ENCODE measurements at regions not wholly inside any gene's neighbourhood (a gene's known extent, or its start where the extent isn't known, plus 50 kb on each side); places are given as distances from the start of the nearest gene placed in this dataset.

DNA sequence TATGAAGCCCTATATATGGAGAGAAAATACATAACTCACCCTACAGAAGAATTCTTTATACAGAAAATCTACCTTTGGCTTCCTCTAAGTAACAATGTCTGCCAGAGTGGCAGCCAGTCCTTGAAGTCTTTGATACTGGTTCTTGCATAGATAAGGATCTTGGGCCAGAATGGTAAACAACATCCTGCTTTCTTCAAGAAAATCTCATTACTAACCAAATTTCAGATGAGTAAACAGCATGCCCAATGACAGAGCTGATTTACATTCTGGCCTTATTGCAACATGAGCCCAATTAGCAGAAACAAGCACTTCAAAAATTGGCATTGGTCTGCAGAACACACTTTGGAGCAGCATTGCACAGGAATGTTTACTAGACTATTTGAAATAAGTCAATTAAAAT lies 336.5 kb upstream of the ST6GAL2 start:
- no peak for DNase-seq (ENCODE audit: low spot score)

DNA sequence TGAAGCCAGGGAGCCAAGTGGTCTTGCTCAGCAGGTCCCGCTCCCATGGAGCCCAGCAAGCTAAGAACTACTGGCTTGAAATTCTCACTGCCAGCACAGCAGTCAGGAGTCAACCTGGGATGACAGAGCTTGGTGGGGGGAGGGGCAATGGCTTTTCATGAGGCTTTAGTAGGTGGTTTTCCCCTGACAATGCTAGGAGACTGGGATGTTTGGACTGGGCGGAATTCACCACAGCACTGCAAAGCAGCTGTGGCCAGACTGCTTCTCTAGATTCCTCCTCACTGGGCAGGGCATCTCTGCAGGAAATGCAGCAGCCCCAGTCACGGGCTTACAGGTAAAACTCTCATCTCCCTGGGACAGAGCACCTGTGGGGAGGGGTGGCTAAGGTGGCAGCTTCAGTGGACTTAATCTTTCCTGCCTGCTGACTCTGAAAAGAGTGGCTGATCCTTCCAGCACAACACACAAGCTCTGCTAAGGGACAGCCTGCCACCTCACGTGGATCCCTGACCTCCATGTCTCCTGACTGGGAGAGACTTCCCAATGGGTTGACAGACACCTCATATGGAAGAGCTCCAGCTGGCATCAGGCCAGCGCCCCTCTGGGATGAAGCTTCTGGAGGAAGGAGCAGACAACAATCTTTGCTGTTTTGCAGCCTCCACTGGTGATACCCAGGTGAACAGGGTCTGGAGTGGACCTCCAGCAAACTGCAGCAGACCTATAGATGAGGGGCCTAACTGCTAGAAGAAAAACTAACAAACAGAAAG lies 349.7 kb upstream of the ST6GAL2 start:
- DNase-seq (ENCODE audit: low spot score), result no peak

- DNase-seq (ENCODE audit: low spot score), result no peak
These were observed 356.8 kb upstream of the ST6GAL2 start for GRCh38 chr2:107242811-107243210.

DNA sequence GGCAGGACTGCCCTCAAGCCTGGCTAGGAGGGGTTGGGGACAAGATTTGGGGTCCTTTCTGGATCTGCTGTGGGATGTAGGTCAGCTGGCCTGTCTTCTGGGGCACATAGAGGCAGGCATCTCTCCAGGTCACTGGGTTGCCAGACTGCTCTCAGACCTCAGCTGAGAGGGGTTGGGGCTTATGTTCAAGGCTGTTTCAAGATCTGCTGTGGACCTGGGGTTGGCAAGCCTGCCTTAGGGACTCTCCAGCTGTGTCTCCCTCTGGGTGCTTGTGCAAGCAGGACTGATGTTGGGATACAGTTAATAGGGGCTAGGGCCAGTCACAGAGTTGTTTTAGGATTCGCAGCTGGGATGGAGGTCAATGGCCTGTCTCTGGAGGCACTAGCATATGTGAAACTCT lies 363.0 kb upstream of the ST6GAL2 start:
- no peak for DNase-seq (ENCODE audit: low spot score)

- no peak for DNase-seq (ENCODE audit: low spot score)
These were observed 369.8 kb upstream of the ST6GAL2 start for GRCh38 chr2:107255744-107256143.

DNA sequence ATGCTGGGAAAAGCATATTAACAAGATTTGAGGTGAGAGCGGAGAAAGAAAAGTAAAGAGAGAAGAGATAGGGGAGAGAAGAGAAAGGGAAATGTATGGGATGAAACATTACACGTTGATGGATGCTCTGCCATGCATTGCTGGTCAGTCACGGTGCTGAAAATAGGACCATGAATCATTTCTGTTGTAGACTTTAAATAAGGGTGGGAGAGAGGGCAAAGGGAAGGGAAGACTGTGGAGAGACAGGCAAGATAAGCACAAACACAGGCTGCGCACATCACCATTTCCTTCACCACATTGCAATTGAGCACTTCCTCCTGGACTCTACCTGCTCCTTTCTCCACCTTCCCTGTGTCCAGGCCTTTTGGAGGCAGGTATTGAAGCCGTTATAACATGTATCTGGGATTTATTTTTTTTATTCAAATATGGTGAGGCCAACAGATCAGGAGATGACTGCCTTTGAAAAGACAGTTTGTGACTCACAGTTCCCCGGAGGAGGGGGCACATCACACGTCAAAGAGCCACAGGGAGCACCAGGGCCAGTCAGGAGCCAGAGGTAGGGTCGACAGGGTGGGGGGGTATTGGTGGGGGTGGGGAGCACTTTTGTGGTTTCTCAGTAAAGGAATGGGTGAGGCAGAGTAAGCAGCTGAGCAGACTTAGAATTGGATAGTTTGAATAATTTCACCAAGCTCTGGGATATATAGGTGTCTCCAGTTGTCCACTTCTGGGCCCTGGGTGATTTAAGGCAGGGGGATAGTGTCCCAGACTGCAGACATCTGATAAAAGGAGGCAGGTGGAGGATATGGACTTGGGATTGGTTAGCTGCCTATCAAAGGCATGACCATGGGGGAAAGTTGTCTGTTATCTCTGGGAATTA lies 372.8 kb upstream of the ST6GAL2 start:
- DNase-seq (ENCODE audit: low spot score), result no peak

DNA sequence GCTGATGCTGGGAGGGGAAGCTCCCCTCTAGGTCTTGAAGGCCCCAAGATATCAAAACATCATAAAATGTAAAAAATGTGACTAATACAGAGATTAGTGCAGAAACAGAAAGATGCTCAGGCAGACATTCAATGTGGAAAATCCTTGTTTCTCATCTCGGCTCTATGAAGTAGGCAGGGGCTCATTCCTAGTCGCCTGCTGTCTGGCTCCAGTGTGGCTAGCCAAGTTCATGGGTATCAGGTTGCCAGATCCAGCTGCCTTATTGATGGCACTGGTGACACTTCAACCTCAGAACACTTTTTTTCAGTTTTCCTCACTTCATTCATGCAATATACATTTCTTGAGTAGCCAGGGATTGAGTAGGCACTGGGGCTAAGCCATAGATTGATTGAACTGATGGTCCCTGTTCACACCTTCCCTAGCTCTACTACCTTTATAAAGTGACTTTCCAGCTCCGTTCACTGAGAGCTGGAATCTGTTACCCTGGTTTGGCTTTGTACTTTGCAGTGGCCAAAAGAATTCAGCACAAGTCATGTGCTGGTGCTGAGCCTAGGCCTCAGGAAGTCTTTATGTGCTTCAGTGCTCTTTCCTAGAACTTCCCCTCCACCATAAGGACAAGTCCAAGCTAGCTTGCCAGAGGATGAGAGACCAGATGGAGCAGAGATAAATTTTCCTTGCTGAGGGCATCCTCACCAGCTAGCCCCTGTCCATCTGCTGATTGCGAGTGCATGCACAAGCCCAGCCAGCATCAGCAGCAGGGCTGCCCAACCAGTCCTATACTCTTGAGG lies 373.6 kb upstream of the ST6GAL2 start:
- DNase-seq (ENCODE audit: low spot score), result no peak

- DNase-seq (ENCODE audit: low spot score), result no peak
These were observed 377.7 kb upstream of the ST6GAL2 start for GRCh38 chr2:107263628-107264027.

- DNase-seq (ENCODE audit: low spot score), result no peak
These were observed 378.2 kb upstream of the ST6GAL2 start for GRCh38 chr2:107264184-107264583.

DNA sequence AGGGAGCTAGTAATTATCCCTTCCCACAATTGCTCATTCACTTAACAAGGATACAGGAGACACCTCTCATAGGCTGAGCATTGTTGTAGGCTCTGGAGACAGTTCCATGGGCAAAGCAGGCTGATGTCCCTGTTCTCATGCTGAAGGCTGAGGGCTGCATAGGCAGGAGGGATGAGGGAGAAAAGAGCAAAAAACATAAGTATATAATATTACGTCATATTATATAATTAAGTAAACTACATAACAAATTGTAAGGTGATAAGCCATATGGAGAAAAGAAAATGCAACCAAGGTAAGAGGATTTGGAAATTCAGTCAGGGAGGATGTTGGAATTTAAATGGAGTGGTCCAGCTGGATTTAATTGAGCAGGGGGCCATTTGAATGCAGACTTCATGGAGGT lies 380.6 kb upstream of the ST6GAL2 start:
- DNase-seq (ENCODE audit: low spot score), result no peak

DNA sequence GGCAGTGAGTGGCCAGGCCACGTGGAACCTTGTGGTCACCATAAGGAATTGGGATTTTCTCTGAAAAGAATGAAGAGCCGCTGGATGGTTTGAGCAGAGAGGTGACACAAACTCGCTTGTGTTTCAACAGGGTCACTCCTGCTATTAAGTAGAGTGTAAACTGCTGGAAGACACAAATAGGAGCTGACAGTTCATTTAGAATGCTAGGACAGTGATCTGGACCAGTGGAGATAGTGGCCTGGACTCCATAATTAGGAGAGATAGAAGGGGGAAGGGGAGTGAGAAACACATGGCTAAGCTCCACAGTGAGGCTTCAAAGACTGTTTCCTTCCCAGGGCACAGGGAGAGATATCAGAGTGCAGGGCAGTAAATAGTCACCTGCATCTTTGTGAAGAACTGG lies 381.1 kb upstream of the ST6GAL2 start:
- DNase-seq (ENCODE audit: low spot score), result no peak

DNA sequence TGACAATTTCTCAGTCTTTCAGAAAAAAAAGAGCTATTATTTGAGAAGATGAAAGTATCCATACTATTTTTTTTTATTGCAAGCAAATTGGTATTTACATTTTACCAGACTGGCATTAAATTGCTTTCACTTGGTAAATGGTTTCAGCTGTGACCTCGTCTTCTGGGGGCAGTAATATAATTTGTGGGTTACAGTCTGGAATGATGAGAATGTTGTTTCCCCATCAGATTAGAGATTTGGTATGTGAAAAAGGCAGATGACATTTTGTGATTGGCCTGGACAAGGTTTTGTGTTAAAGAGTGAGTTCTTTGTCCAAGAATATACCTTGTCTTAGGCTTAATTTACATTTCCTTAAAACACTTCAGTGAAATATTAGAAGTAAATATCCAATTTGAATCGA lies 390.1 kb upstream of the ST6GAL2 start:
- DNase-seq (ENCODE audit: low spot score), result no peak

- no peak for DNase-seq (ENCODE audit: low spot score)
These were observed 392.7 kb upstream of the ST6GAL2 start for GRCh38 chr2:107278672-107279071.

GRCh38 chr2:107281637-107282036 lies 395.7 kb upstream of the ST6GAL2 start:
- no peak for DNase-seq (ENCODE audit: low spot score)

- no peak for DNase-seq (ENCODE audit: low spot score)
These were observed 396.2 kb upstream of the ST6GAL2 start for GRCh38 chr2:107282135-107282534.

DNA sequence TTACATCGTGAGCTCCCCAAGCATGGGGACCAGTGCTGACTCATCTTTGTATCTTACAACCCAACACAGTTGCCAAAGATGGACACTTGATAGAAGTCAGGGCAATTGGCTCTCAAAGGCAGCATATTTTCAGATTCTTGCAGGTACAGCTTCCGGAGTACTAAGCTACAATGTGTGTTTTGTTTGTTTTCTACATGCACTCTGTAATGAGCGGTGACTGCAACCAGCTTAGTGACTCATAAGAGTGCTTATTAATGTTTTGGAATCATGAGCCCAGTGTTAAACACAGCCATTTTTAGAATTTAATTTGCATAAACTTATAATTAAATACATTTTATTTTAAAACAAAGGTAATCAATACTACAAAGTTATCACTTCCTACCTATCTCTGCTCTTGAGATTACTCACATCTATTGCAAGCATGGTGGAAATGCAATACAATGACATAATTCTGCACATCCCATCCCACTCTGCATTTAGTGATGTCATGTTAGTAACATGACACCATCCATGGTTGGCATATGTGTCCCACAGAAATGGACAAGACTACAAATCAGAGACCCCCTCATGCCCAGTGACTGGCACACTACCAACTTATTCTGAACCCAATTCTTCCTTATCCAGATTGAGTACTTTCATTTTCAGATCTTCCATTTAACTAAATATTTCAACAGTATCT lies 399.8 kb upstream of the ST6GAL2 start:
- no peak for DNase-seq (ENCODE audit: low spot score)

DNA sequence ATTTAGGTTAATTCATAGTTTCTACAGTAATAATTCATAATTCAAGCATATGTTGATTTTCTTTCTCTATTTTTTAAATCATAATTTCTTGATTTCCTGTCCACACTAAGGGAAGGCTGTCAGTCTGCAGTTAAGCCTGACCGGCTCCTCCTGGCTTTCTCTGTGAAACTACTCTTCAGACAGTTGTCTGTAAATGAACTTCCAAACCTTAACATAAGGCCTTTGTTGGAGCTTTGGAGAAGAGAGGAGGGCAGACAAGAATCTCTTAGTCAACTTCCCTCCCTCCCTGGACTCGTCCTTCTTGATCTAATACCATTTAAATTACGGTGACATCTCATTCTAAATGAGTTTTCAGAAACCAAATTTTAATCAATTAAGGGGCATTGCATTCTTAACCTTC lies 404.1 kb upstream of the ST6GAL2 start:
- DNase-seq (ENCODE audit: low spot score), result no peak

- DNase-seq (ENCODE audit: low spot score), result peak; percentile 30
These were observed 418.0 kb upstream of the ST6GAL2 start for GRCh38 chr2:107303964-107304363.

DNA sequence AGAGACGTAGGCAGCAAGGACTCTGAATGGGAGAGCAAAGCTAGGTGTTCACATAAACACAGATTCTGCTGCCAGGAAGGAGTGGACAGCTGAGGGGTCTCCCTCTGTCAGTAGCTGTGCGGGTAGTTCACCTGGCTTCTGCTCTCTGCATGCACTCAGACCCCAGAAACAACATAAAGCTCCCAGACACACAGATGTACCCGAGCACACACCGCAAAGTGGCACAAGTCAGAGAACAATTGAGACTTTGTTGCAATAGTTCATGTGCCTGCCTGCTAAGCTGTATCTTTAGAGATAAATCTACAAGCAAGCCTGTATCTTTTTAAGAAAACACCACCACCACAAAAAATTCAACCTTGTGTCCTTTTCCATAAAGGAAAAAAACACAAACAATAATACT lies 420.0 kb upstream of the ST6GAL2 start:
- DNase-seq (ENCODE audit: low spot score), result no peak

GRCh38 chr2:107306881-107307280 lies 420.9 kb upstream of the ST6GAL2 start:
- no peak for DNase-seq (ENCODE audit: low spot score)

DNA sequence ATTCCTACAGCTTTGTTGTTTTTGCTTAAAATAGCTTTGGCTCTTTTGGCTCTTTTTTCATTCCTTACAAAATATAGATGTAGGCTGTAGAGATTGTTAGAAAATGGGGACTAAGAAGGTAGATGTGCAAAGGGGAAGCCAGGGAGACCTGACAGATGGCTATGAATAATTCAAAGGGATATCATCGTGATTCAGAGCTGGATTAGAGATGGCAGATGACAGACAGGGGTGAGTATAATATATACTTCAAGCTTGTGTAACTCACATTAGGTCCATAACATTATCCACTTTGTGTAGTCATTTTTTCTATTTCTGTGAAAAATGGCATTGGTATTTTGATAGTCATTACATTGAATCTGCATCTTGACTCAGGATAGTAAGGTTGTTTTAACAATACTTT lies 422.9 kb upstream of the ST6GAL2 start:
- no peak for DNase-seq (ENCODE audit: low spot score)

DNA sequence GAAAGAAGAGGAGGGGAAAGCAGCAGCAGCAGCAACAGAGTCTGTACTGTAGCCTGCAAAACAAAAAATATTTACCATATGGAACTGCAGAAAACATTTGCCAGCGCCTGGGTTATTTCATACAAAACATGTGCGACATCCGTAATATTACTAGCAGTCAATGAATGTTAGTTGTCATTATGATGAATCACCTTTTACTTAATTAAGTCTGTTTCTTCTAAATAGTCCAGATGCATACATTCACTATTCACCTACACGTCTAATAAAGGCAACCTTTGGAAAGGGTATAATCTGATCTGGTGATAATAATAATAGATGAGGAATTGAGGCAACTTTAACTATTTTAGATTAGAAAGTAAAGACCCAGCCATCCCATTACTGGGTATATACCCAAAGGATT lies 426.3 kb upstream of the ST6GAL2 start:
- DNase-seq (ENCODE audit: low spot score), result no peak

All from kidney tubule cell (primary cell).